Endothelial cell of umbilical vein (primary cell): ENCODE measurements at regions not wholly inside any gene's neighbourhood (a gene's known extent, or its start where the extent isn't known, plus 50 kb on each side); places are given as distances from the start of the nearest gene placed in this dataset.
"Not testable (repeated sequence)": the region's sequence is repeated elsewhere in the genome, so short reads cannot be mapped to it uniquely, and the experiment has no call there.

ENCODE experiments used
- CTCF ChIP-seq, 2 donors: IDR thresholded peaks; 1 replicate in 1 of 2; 2 replicates in 1 of 2; pipeline ENCODE4 v1.5.1; 2011; ENCODE audit warnings: low read length in 2 of 2, mild to moderate bottlenecking in 2 of 2, moderate library complexity in 2 of 2, control low read depth in 1 of 2, inconsistent platforms in 1 of 2, low read depth in 1 of 2; ENCODE audit not compliant: insufficient read depth in 1 of 2; ENCODE audit errors: extremely low read depth in 1 of 2
- EZH2 ChIP-seq: IDR thresholded peaks from 2 replicates; pipeline ENCODE4 v1.6.1; 2012; ENCODE audit warnings: borderline replicate concordance, low read depth, mild to moderate bottlenecking, moderate library complexity, low read length, inconsistent platforms; ENCODE audit not compliant: severe bottlenecking
- FOS ChIP-seq: IDR thresholded peaks from 2 replicates; pipeline ENCODE4 v1.6.1; 2011; ENCODE audit warnings: mild to moderate bottlenecking, low read length, moderate library complexity, borderline replicate concordance; ENCODE audit not compliant: insufficient read depth
- JUN ChIP-seq: IDR thresholded peaks from 2 replicates; pipeline ENCODE4 v1.6.1; 2011; ENCODE audit warnings: borderline replicate concordance, low read depth; ENCODE audit not compliant: insufficient read length, insufficient read depth
- MAX ChIP-seq: IDR thresholded peaks from 2 replicates; pipeline ENCODE4 v1.6.1; 2011; ENCODE audit not compliant: insufficient read depth, insufficient read length
- MYC ChIP-seq: IDR thresholded peaks from one replicate; pipeline ENCODE4 v1.6.1; 2011; ENCODE audit warnings: mild to moderate bottlenecking, low read depth, low read length
- POLR2A ChIP-seq: IDR thresholded peaks from 2 replicates; pipeline ENCODE4 v1.6.1; 2012; ENCODE audit warnings: low read depth, mild to moderate bottlenecking, control low read depth, low read length
- POLR2AphosphoS5 ChIP-seq: IDR thresholded peaks from 2 replicates; pipeline ENCODE4 v1.6.1; 2012; ENCODE audit warnings: low read depth, mild to moderate bottlenecking, control low read depth, low read length, moderate library complexity; ENCODE audit not compliant: insufficient read depth

DNA sequence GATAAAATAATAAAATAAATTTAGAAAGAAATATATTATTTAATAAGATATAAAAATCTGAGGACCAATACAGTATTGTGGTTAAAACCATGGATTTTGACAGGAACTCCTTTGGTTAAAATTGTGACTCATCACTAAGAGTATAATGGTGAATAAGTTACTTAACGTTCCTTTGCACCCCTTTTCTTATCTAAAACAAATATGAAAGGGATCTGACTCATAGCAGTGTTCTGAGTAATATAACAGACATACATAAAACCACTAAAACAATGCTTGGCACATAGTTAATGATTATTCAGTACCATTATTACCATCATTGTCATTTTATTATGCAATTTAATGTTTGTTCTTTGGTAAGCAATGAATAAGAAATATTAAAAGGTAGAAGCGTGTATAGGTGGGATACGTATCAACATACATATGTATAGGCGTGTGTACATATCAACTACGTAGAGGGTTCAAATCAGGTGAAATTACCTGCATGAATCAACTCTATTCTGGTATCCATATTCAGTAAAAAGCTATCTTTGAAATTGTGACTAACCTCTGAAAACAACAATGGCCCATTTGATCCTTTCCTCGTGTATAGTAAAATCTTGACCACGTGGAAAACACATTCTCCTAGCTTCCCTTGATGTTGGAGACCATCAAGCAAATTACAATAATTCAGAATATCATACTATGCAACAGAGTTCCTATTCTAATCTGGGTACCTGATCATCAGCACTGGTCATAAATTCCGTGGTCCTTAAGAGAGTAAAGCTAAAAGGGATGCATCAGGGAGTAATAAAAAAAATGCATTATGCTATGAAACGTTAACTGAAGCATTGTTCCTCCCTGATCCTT lies 342.6 kb upstream of the SPATA31A3 start:
- not testable (repeated sequence) for TF ChIP-seq CTCF (IDR thresholded peaks at IDR 0.05; ENCODE audit: extremely low read depth in 1 of 2, insufficient read depth in 1 of 2, low read depth in 1 of 2, low read length in 2 of 2); POLR2AphosphoS5; POLR2A; EZH2; JUN; MAX; MYC; FOS
